ENCODE measurements at regions not wholly inside any gene's neighbourhood (a gene's known extent, or its start where the extent isn't known, plus 50 kb on each side); places are given as distances from the start of the nearest gene placed in this dataset.

GRCh38 chr18:25516121-25516520 lies 164.2 kb upstream of the ZNF521 start:
- TF ChIP-seq, protein P1, sequence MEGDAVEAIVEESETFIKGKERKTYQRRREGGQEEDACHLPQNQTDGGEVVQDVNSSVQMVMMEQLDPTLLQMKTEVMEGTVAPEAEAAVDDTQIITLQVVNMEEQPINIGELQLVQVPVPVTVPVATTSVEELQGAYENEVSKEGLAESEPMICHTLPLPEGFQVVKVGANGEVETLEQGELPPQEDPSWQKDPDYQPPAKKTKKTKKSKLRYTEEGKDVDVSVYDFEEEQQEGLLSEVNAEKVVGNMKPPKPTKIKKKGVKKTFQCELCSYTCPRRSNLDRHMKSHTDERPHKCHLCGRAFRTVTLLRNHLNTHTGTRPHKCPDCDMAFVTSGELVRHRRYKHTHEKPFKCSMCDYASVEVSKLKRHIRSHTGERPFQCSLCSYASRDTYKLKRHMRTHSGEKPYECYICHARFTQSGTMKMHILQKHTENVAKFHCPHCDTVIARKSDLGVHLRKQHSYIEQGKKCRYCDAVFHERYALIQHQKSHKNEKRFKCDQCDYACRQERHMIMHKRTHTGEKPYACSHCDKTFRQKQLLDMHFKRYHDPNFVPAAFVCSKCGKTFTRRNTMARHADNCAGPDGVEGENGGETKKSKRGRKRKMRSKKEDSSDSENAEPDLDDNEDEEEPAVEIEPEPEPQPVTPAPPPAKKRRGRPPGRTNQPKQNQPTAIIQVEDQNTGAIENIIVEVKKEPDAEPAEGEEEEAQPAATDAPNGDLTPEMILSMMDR (IDR thresholded peaks at IDR 0.05): no peak
- no peak for TF ChIP-seq POLR2A (IDR thresholded peaks at IDR 0.05)

Data from ovary (tissue), 3 donors.